Thyroid gland (tissue), 4 donors: ENCODE measurements at regions not wholly inside any gene's neighbourhood (a gene's known extent, or its start where the extent isn't known, plus 50 kb on each side); places are given as distances from the start of the nearest gene placed in this dataset.

Experiments
- DNase-seq, 2 donors: peaks; one replicate each; pipeline ENCODE4 v3.0.0-alpha.2; 2019
- H3K27ac ChIP-seq, 3 donors: fragments of 200-600 bp; sonication (generic); 1 replicate in 2 of 3; 2 replicates in 1 of 3; pipeline ENCODE4 v1.5.1; 2016 to 2019; ENCODE audit warnings: mild to moderate bottlenecking in 1 of 3, moderate library complexity in 1 of 3
- H3K27me3 ChIP-seq: fragments of 200-600 bp; sonication (generic); one replicate; pipeline ENCODE4 v1.5.1; 2019
- H3K36me3 ChIP-seq, 2 donors: fragments of 200-600 bp; sonication (generic); one replicate each; pipeline ENCODE4 v1.5.1; 2016 to 2019
- H3K4me1 ChIP-seq, 2 donors: fragments of 200-600 bp; sonication (generic); one replicate each; pipeline ENCODE4 v1.5.1; 2017 to 2019
- H3K4me3 ChIP-seq, 3 donors: fragments of 200-600 bp; sonication (generic); replicated peaks in 1 of 3; 1 replicate in 2 of 3; 2 replicates in 1 of 3; pipeline ENCODE4 v1.5.1; 2016; ENCODE audit warnings: mild to moderate bottlenecking in 1 of 3
- H3K9me3 ChIP-seq: fragments of 200-600 bp; sonication (generic); one replicate; pipeline ENCODE4 v1.5.1; 2017
- POLR2A ChIP-seq, 2 donors: fragments of 450-650 bp; IDR thresholded peaks; one replicate each; pipeline ENCODE4 v1.6.1; 2017; ENCODE audit warnings: antibody characterized with exemption in 2 of 2, mild to moderate bottlenecking in 2 of 2, moderate library complexity in 1 of 2
- WGBS, 2 donors: methylation state at CpG; one replicate each; pipeline ENCODE4 v1.1.5; 2017; 5-methylcytosine and 5-hydroxymethylcytosine counted together
- intact Hi-C: fragments of 100-400 bp; cut with DNase I; formaldehyde crosslinking; loops from one replicate; pipeline ENCODE4 v1.15.1; 2023
- TF ChIP-seq, protein P1 (sequence below), 6 experiments: fragments of 200-600 bp in 3 of 6; fragments of 450-650 bp in 3 of 6; sonication (generic) in 3 of 6; IDR thresholded peaks; one replicate each; pipeline ENCODE4 v1.5.1; 2016 to 2019; ENCODE audit warnings: antibody characterized with exemption in 6 of 6, mild to moderate bottlenecking in 2 of 6, inconsistent platforms in 1 of 6, moderate library complexity in 1 of 6

DNA sequence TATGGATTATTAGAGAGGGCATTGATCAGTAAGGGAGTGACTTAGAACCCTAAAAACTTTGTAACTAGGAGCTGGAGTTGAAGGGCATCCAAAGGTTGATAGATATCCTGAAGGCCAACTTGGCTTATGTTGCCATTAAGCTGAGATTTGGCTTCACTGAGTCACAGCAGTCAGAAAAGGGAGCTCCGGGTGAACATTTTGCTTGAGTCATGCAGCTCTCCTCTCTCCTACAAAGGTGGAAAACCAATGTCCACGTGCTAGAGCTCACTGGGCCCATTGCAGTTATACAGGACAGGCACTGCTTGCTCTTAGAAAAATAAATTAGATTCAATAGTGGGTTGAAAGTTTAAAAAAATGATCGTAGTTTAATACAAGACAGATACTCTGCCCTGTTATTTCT, 87.3 kb upstream of the LRIG3 start:
- no peaks in the 10 kb centered on the region for H3K36me3 ChIP-seq
- intact Hi-C loops: no loop called here
- DNase-seq: no peak
- no peaks in the 10 kb centered on the region for H3K9me3 ChIP-seq
- WGBS, 2 donors: 76 to 80% methylated on average over 3 of the region's 3 CpGs
- TF ChIP-seq, protein P1, sequence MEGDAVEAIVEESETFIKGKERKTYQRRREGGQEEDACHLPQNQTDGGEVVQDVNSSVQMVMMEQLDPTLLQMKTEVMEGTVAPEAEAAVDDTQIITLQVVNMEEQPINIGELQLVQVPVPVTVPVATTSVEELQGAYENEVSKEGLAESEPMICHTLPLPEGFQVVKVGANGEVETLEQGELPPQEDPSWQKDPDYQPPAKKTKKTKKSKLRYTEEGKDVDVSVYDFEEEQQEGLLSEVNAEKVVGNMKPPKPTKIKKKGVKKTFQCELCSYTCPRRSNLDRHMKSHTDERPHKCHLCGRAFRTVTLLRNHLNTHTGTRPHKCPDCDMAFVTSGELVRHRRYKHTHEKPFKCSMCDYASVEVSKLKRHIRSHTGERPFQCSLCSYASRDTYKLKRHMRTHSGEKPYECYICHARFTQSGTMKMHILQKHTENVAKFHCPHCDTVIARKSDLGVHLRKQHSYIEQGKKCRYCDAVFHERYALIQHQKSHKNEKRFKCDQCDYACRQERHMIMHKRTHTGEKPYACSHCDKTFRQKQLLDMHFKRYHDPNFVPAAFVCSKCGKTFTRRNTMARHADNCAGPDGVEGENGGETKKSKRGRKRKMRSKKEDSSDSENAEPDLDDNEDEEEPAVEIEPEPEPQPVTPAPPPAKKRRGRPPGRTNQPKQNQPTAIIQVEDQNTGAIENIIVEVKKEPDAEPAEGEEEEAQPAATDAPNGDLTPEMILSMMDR (IDR thresholded peaks at IDR 0.05): no peak
- no peak for TF ChIP-seq POLR2A (IDR thresholded peaks at IDR 0.05)
- H3K27ac ChIP-seq: no peak overlapping the region
- no peaks in the 10 kb centered on the region for H3K4me1 ChIP-seq
- H3K4me3 ChIP-seq: no peak overlapping the region
- no peaks in the 10 kb centered on the region for H3K27me3 ChIP-seq

DNA sequence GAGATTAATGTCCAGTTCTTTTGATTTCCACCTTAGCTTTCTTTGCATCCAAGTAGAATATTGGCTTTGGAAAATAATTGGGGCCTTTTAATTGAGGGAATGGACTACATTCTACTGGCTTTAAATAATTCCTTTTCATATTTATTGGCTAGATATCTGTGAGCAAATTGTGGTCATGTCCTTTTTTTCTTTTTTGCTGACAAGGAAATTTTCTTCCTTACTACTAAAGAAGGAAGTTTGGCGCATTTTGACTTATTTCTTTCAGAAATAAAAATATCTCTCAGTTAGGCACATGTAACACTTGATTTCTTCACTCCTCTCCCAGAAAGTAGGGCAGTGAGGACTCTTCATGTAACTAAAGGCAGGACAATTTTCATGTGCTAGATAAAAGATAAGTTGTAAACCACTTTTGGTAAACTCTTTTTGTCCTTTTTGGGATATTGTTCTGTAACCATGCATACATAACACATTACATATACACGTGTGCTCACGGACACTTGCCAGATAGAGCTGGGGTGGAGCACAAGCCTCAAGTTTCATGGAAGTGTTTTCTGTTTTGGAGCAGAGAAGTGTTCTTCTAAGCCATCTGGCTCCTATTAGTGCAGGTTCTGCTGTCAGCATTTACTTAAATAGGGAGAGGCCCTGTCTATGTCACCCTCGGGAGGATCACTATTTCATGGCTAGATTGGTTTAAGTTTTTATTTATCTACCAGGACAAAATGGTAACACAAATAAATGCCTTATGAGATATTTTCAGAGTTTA, 85.1 kb upstream of the LRIG3 start:
- H3K36me3 ChIP-seq: no peaks in the 10 kb centered on the region
- no peaks in the 10 kb centered on the region for H3K9me3 ChIP-seq
- TF ChIP-seq POLR2A (IDR thresholded peaks at IDR 0.05): no peak
- TF ChIP-seq, protein P1 (IDR thresholded peaks at IDR 0.05): no peak
- H3K4me1 ChIP-seq: no peaks in the 10 kb centered on the region
- intact Hi-C loops: no loop called here
- H3K27me3 ChIP-seq: no peaks in the 10 kb centered on the region
- no peak overlapping the region for H3K27ac ChIP-seq
- WGBS, 2 donors: 67 to 84% methylated on average over 4 of the region's 4 CpGs
- no peak for DNase-seq
- no peak overlapping the region for H3K4me3 ChIP-seq

DNA sequence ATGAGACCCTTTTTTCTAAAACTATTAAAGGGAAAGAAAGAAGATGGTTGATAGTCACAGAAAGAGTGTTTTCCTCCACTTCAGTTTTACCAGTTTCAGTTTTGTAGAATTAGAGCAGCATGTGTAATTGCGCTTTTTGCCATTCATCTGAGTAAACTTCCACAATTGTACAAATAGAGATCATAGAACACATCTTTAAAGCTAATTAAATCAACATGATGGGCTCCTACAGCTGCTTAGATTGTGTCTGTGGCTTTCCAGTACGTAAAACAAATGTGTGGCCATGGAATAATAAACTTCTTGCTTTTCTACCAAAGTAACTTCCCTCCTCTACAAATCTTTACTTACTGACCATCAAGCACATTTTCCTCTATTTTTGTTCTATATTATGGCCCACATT, 84.2 kb upstream of the LRIG3 start:
- Histone ChIP-seq H3K27ac (no peak overlapping the region), H3K27me3 (no peaks in the 10 kb centered on the region), H3K36me3 (no peaks in the 10 kb centered on the region), H3K4me3 (no peak overlapping the region), H3K4me1 (no peaks in the 10 kb centered on the region), H3K9me3 (no peaks in the 10 kb centered on the region)
- DNase-seq: no peak
- no peak for TF ChIP-seq POLR2A (IDR thresholded peaks at IDR 0.05)
- TF ChIP-seq, protein P1 (IDR thresholded peaks at IDR 0.05): no peak
- WGBS, 2 donors: 94 to 96% methylated on average over 2 of the region's 2 CpGs
- intact Hi-C loops: no loop called here

DNA sequence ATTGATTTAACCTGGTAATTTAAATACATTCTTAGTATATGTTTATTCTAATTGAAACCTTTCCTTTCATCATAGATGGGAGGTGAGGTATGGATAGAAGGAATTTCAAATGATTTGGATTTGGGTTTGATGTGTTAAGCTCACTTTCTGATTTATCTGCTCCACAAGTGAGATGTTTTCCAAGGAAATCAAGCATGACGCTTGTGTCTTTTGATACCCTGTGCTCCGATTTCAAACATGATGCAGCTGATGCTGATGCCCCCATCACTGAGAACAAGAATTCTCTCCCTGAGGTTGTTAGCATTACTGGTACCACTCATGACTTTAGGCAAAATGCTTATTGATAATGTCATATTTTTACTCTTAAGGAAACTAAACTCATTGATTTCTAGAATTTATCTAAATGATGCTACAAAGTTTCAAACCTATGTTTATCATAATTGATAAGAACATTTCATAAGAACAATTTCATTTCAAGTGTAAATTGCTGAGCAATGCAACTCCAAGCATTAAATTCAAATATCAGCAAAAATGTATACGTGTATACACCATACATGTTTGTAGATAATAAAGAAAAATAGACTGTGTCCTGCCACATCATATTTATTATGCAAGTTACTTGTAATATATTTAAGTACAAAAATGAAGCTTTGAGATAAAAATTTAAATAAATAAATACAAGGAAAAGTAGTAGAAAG, 75.5 kb upstream of the LRIG3 start:
- WGBS, 2 donors: 91 to 92% methylated on average over 3 of the region's 3 CpGs
- H3K4me1 ChIP-seq: no peaks in the 10 kb centered on the region
- TF ChIP-seq POLR2A (IDR thresholded peaks at IDR 0.05): no peak
- TF ChIP-seq, protein P1 (IDR thresholded peaks at IDR 0.05): no peak
- no peaks in the 10 kb centered on the region for H3K27me3 ChIP-seq
- H3K9me3 ChIP-seq: no peaks in the 10 kb centered on the region
- intact Hi-C loops: no loop called here
- DNase-seq: no peak
- H3K27ac ChIP-seq: no peak overlapping the region
- no peaks in the 10 kb centered on the region for H3K36me3 ChIP-seq
- no peak overlapping the region for H3K4me3 ChIP-seq

DNA sequence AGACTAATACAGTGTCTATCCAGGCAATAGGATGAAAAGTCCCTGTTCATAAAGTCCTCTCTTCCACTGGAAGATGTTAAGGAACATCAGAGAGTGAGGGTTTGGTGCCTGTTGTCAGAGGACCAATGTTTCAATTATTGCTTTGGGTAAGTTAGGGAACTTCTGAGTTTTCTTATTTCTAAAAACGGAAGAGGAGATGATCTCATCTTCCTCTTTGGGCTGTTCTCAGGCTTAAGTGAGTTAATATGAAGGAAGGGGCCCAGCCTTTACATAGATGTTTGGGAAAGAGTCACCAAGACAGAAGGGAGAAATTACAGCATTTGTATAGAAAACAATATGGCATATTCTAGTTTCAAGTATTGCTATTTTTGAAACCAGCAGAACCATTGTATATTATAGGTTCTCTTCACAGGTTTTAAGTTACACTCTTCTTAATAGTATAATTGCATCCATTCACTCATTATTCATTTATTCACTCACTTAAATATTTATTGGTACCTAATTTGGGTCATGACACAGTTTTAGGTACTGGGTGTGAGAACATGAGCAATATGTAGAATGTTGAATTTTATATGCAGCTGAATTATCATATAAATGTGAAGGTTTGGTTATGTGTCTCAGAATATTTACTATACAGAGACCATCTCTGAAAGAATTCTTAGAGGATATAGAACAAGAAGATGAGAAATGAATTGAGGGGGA, 68.5 kb upstream of the LRIG3 start:
- WGBS, 2 donors: 85 to 86% methylated on average over 1 of the region's 1 CpG
- TF ChIP-seq POLR2A (IDR thresholded peaks at IDR 0.05): no peak
- TF ChIP-seq, protein P1 (IDR thresholded peaks at IDR 0.05): no peak
- no peaks in the 10 kb centered on the region for H3K27me3 ChIP-seq
- intact Hi-C loops: no loop called here
- H3K27ac ChIP-seq: no peak overlapping the region
- H3K4me1 ChIP-seq: no peaks in the 10 kb centered on the region
- DNase-seq: no peak
- no peaks in the 10 kb centered on the region for H3K36me3 ChIP-seq
- H3K9me3 ChIP-seq: no peaks in the 10 kb centered on the region
- no peak overlapping the region for H3K4me3 ChIP-seq
